ENCODE measurements at regions not wholly inside any gene's neighbourhood (a gene's known extent, or its start where the extent isn't known, plus 50 kb on each side); places are given as distances from the start of the nearest gene placed in this dataset.

- Histone ChIP-seq H2AFZ (ENCODE audit: low read depth, low read length) (no peak overlapping the region), H3K9ac (ENCODE audit: insufficient read depth in 1 of 2, low read depth in 2 of 2, low read length in 2 of 2) (no peak overlapping the region), H3K9me1 (ENCODE audit: control insufficient read depth, insufficient read depth, low read length) (no peaks in the 10 kb centered on the region), H3K4me1 (replicated peaks in 1 of 2; ENCODE audit: control insufficient read depth in 2 of 2, insufficient read depth in 2 of 2, low read length in 2 of 2) (no peaks in the 10 kb centered on the region), H3K27ac (ENCODE audit: extremely low read depth, low read depth, low read length) (no peak overlapping the region), H4K20me1 (replicated peaks; ENCODE audit: control insufficient read depth, insufficient read depth, low read length) (no peaks in the 10 kb centered on the region), H3K36me3 (ENCODE audit: control insufficient read depth, insufficient read depth, low read length) (no peaks in the 10 kb centered on the region), H3K9me3 (replicated peaks; ENCODE audit: control insufficient read depth, insufficient read depth, low read depth, low read length) (no peaks in the 10 kb centered on the region), H3K27me3 (ENCODE audit: control insufficient read depth in 2 of 2, insufficient read depth in 2 of 2, low read length in 2 of 2) (no peaks in the 10 kb centered on the region), H3K4me2 (ENCODE audit: insufficient read depth, low read length) (no peak overlapping the region), H3K4me3 (no peak overlapping the region), H3K79me2 (ENCODE audit: control insufficient read depth, insufficient read depth, low read length) (no peaks in the 10 kb centered on the region)
- ChIA-PET CTCF (ENCODE audit: low intra/inter-chr PET ratio) (no interaction called here), POLR2A (no interaction called here)
- TF ChIP-seq SMARCE1 (IDR thresholded peaks at IDR 0.05) (no peak), ZNF592 (IDR thresholded peaks at IDR 0.05) (no peak), ZNF764 (CRISPR knock-in tag; IDR thresholded peaks at IDR 0.05; ENCODE audit: low read depth) (no peak), COPS2 (conservative IDR thresholded peaks at IDR 0.05) (no peak), ETS2 (tag; IDR thresholded peaks at IDR 0.05; ENCODE audit: borderline replicate concordance, poor library complexity, severe bottlenecking) (no peak), SPI1 (IDR thresholded peaks at IDR 0.05; ENCODE audit: borderline replicate concordance, low read depth, low read length) (no peak), IRF2 (CRISPR knock-in tag; IDR thresholded peaks at IDR 0.05) (no peak), TAF7 (tag; IDR thresholded peaks at IDR 0.05) (no peak), ZEB2 (IDR thresholded peaks at IDR 0.05) (no peak), C11orf30 (IDR thresholded peaks at IDR 0.05; ENCODE audit: low read depth) (no peak), JUN (IDR thresholded peaks at IDR 0.05; ENCODE audit: borderline replicate concordance, low read depth, low read length) (no peak), JUN (CRISPR knock-in tag; IDR thresholded peaks at IDR 0.05; ENCODE audit: borderline replicate concordance) (no peak), ZBTB26 (CRISPR knock-in tag; IDR thresholded peaks at IDR 0.05) (no peak), ZNF780A (CRISPR knock-in tag; IDR thresholded peaks at IDR 0.05) (no peak), SAFB (IDR thresholded peaks at IDR 0.05; ENCODE audit: borderline replicate concordance, low read depth, low read length) (no peak), HMG20B (CRISPR knock-in tag; IDR thresholded peaks at IDR 0.05) (no peak)
- ATAC-seq (no peak), DNase-seq (ENCODE audit: extremely low read depth in 1 of 4, low spot score in 3 of 4) (no peak), FAIRE-seq (no peak)
- intact Hi-C loops (cut with micrococcal nuclease) (no loop called here), in situ Hi-C loops (cut with MboI) (no loop called here)
- 0% methylated on average over 2 of the region's 2 CpGs for WGBS (ENCODE audit: insufficient coverage, low coverage, missing lambda C conversion rate)
- no TSS peak for BruUV-seq (replicated peaks)
These were observed 291.8 kb downstream of the AASDHPPT start for GRCh38 chr11:106369224-106369623.

Measured in K562 (cell line).